ENCODE measurements at regions not wholly inside any gene's neighbourhood (a gene's known extent, or its start where the extent isn't known, plus 50 kb on each side); places are given as distances from the start of the nearest gene placed in this dataset.

GRCh38 chr19:31118986-31119385, 230.2 kb downstream of the TSHZ3 start:
- DNase-seq = no peak

DNA sequence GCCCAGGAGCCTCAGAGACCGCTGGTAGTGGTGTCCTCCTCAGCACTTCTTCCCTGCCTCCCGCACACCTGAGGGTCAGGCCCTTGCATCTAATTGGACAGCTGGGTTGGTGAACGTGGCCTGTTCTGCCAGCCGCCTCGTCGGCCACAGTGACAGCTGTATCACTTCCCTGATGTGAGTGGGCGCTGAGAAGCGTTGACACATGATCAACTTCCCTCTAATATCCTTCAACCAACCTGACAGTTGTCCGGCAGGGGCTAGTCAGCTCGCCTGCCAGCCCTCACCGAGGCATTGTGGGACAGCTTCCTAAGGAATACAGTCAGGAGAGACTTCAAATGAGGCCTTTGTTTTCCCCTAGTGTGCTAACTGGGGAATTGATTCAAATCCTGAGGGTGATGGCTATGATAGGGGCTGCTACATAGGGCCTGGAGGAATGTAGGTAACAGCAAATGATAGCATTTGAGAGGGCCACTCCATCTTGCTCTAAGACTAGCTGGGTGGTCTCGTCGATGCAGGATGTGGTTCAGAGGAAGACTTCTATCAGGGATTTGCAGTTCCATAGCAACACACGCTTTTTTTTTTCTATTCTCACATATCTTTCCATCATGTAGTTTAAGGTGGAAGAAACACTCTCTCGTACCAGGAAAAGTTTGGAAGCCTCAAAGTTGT, 230.8 kb downstream of the TSHZ3 start:
- no peak for DNase-seq

GRCh38 chr19:31114585-31114984, 234.7 kb downstream of the TSHZ3 start:
- no peak for DNase-seq

GRCh38 chr19:31113293-31113692, 235.9 kb downstream of the TSHZ3 start:
- DNase-seq = no peak

DNA sequence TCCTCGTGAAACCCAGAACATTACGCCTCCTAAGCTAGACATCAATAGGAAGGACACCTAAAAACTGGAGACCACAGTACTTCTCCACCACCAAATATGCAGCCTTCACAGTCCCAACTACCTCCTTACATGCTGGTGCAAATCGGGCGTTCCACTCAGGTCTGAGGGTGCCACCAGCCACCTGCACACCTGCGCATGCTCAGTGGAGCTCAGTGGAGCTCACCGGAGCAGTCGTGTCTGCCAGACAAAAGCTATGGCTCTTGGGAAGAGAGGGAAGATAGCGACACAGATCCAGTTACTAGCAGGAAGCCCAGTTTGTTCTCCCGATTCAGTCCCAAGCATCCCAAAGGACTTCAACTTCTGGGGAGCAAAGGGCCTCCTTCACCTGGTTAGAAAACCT, 237.1 kb downstream of the TSHZ3 start:
- DNase-seq = no peak

DNA sequence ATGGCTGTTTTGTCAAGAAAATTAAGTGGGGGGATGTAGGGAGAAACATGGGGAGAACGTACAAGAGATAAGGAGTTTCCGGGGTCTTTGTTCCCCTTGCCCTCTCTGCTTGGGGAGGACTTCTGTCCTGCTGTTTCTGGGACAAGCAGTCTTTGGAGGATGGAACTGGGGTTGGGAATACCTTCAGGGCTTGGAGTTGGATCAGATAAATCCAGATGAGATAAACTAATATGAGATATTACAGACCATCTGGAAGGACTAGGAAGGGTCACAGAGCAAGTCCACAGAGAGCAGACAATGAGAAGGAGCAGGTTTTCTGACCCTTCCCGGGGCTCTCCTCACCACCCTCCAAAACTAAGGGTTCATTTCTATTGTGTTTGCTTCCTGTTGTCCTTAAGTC, 237.5 kb downstream of the TSHZ3 start:
- DNase-seq = no peak

GRCh38 chr19:31110336-31110735, 238.9 kb downstream of the TSHZ3 start:
- no peak for DNase-seq

- no peak for DNase-seq
Measured at GRCh38 chr19:31109636-31110035, 239.6 kb downstream of the TSHZ3 start.

- no peak for DNase-seq
Measured at GRCh38 chr19:31107096-31107495, 242.1 kb downstream of the TSHZ3 start.

- DNase-seq = no peak
Measured at GRCh38 chr19:31105761-31106160, 243.5 kb downstream of the TSHZ3 start.

- no peak for DNase-seq
Measured at GRCh38 chr19:31104451-31104850, 244.8 kb downstream of the TSHZ3 start.

DNA sequence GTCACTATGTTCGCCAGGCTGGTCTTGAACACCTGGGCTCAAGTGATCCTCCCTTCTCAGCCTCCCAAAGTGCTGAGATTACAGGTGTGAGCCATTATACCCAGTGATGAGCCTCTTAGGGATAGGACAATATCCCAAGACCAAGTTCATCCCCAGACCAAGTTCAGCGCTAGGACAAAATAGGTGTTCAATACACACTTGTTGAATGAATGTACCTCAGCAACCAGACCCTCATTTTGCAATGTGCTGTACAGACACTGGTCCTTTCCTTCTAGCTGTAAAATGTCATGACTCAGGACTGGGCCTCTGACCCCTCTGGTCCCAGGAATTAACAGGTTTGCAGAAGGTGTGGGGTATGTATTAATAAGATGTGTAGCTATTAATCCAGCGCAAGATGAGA, 246.0 kb downstream of the TSHZ3 start:
- DNase-seq = no peak

DNA sequence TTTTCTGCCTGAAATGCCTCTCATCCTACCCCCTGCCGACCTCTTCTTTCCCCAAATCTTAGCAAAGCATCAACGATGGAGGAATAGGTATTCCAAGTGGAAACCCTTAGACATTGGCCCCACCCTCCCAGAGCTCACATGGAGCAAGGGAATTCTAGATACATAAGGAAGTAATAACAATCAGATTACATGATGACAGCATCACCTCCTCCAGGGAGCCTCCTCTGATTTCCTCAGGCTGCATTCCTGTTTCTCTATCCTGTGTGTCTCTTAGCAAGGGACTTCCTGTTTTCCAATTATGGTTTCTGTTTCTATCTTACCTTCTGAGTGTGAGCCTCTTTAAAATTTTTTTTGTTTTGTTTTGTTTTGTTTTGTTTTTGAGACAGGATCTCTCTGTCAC, 246.6 kb downstream of the TSHZ3 start:
- DNase-seq = no peak

GRCh38 chr19:31100981-31101380, 248.3 kb downstream of the TSHZ3 start:
- no peak for DNase-seq

DNA sequence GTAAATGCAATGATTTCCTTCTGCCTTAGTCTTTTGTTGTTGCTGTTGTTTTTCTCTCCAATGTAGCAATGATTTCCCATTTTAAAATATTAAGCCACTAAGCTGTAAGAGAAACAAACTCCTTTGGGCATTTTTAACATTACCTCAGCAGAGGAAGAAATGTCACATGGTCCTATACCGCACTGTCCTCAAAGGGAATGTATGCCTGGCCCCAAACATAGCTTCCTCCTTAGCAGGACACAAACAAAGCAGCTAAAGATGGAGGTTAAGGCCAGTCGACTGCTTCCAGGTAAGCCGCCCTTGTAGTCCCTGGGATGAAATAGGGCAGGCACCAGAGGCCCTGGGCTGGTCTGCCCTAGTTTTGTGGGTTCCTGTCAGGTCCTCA, 249.0 kb downstream of the TSHZ3 start:
- DNase-seq = no peak

DNA sequence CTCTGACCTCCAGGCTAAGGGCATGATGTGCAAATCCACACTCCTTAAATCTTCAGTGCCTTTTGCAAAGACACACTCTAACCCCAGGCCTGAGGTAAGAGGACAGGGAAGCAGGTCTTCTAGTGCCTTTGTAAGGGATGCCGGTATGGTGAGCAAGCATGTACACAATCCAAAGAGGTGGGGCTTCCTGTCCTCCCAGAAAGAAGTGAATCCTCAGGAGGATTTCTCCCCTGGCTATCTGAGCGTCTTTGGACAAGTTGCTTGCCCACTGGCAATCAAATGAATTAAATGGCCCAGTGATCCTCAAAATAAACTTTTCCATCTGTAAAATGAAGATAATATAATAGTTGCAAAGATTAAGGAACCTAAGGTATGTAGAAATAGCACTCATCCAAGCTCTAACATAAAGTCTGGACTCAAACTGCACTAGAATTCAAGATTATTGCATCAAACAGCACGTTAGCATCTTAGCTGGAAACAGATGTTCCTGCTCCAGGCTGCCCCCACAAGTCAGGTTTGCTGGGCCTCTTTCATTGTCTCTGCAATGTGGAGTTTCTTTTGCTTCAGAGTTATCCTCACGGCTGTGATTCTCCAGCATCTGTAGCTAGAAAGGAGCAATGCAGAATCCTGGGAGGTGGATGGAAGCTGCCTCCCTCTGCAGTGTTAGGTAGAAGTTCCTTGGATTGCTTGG, 249.6 kb downstream of the TSHZ3 start:
- no peak for DNase-seq

DNA sequence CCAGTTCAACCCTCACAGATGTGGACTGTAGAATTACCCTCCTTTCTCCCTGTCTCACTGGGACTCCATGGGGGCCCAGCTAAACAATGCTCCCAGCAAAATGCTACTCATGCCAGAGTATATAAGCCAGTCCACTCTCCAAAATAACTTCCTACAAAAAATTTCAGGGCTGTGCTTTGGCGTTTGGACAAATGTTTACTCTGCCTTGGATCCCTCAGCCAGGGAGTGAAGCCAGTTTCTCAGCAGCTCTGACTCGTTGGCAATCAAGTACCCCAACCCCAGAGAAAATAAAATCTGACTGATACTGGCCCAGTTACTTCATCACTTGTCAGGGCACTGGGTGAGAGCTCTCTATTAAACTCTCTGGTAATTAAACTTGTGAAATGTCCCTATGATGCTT, 250.4 kb downstream of the TSHZ3 start:
- no peak for DNase-seq

- no peak for DNase-seq
Measured at GRCh38 chr19:31096935-31097545, 252.2 kb downstream of the TSHZ3 start.

DNA sequence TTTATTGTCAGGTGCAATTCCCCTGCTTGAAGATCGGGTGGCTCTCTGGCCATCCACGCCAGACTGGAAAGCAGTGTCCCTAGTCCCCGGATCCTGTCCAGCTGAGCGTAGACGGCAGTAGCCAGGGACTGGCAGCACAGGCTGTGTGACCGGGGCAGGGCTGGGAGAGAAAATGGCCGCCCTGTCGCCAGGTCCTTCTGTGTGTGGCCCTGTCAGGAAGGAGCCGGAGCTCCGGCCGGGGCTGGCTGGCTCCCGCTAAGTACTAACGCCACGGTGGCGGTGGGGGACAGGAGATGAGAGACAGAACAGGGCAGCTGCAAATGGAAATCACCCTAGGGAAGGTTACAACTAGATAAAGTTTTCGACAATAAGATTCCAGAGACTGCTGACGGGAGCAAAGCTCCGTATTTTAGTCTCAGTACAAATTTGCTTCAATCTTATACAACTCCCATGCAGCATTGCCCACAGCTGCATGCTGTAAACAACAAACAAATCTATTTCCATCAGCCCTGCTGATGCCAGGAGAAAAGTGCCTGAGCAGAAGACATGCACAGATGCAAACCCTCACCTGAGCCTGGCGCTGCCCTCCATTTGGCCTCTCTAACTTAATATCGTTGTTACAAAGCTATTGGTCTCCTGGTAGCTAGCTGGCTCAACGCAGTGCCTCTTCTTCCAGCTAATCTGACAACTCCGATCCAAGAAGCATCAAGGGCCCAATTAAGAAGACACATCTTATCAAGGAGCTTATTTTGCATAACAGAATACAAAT, 253.0 kb downstream of the TSHZ3 start:
- no peak for DNase-seq

DNA sequence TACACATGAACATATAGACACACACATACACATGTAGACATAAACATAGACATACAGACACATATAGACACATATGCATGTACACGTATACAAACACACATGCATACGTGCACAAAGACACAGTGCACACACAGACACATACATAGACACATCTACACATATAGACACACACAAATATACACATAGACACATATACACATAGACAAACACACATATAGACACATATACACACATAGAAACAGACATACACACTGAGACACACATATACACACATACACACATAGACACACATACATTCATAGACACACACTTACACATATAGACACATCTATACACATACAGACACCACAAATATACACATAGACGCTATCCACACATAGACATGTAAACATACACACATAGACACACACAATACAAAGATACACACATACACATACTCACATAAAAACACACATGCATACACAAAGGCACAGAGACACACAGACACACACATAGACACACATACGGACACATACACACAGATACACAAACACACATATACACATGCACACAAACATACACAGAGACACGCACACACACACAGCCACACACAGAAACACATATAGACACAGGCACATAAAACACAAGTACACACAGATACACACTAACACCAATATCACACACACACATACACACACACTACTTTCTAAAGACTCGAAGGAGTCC, 254.0 kb downstream of the TSHZ3 start:
- DNase-seq = no peak

DNA sequence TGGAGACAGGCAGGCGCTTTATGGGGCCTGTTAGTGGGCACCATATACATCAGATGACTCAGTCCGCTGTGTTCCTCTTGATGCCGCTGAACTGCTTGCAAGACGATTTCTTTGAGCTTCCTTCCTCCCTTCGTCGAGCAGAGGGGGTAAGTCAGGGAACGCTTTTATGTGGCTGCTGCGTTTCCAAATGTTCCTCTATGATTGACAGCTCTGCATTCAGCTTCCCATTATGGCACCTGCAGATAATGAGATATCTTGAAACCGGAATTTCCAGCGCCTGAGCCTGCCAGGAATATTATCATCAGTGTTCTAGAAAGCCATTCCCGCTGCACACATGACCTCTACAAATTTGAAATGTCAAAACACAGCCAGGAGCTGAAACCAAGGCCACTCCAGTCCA, 257.0 kb downstream of the TSHZ3 start:
- no peak for DNase-seq

DNA sequence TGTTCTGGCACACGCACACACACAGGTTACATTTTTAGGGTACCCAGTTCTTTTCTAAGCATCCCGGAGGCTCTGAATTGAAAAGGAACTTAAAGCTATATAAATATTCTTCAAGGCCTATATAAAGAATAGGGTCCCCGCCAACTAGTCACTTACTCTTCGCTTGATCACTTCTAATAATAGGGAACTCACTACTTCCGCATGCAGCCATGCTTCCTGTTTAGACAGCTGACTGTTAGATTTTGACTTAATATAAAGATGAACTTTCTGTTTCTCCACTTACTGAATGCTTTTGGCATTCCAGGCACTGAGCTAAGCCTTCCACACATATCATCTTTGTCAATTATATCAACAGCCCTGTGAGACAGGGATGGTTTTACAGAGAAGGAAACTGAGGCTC, 259.6 kb downstream of the TSHZ3 start:
- DNase-seq = no peak

GRCh38 chr19:31085125-31085524, 264.1 kb downstream of the TSHZ3 start:
- DNase-seq = no peak

All from left hindlimb (tissue), 1 donor.